HG03460 (cell line): ENCODE measurements at regions not wholly inside any gene's neighbourhood (a gene's known extent, or its start where the extent isn't known, plus 50 kb on each side); places are given as distances from the start of the nearest gene placed in this dataset.
"Not testable (repeated sequence)": the region's sequence is repeated elsewhere in the genome, so short reads cannot be mapped to it uniquely, and the experiment has no call there.

Experiments used
- ATAC-seq: cut with Tn5 transposase; IDR thresholded peaks from one replicate; pipeline ENCODE4 v1.9.1; 2021; ENCODE audit not compliant: unreplicated experiment

GRCh38 chr19:28154077-28154476 is 1058.9 kb downstream of the UQCRFS1 start:
- ATAC-seq = no peak

- no peak for ATAC-seq
These were observed 1059.8 kb downstream of the UQCRFS1 start for GRCh38 chr19:28153123-28153522.

- ATAC-seq = no peak
These were observed 1060.8 kb downstream of the UQCRFS1 start for GRCh38 chr19:28152195-28152594.

GRCh38 chr19:28150129-28150528 is 1062.8 kb downstream of the UQCRFS1 start:
- ATAC-seq = no peak

GRCh38 chr19:28148554-28148953 is 1064.4 kb downstream of the UQCRFS1 start:
- no peak for ATAC-seq

- ATAC-seq = no peak
These were observed 1070.7 kb downstream of the UQCRFS1 start for GRCh38 chr19:28142258-28142657.

GRCh38 chr19:28140201-28140600 is 1072.8 kb downstream of the UQCRFS1 start:
- no peak for ATAC-seq

- no peak for ATAC-seq
These were observed 1075.2 kb downstream of the UQCRFS1 start for GRCh38 chr19:28137772-28138171.

- no peak for ATAC-seq
These were observed 1076.2 kb downstream of the UQCRFS1 start for GRCh38 chr19:28136796-28137195.

GRCh38 chr19:28135825-28136224 is 1077.1 kb downstream of the UQCRFS1 start:
- no peak for ATAC-seq

- ATAC-seq = no peak
These were observed 1078.6 kb downstream of the UQCRFS1 start for GRCh38 chr19:28134311-28134710.

GRCh38 chr19:28130881-28131280 is 1082.1 kb downstream of the UQCRFS1 start:
- ATAC-seq = not testable (repeated sequence)

GRCh38 chr19:28130066-28130511 is 1082.9 kb downstream of the UQCRFS1 start:
- ATAC-seq = no peak

GRCh38 chr19:28128341-28128740 is 1084.6 kb downstream of the UQCRFS1 start:
- no peak for ATAC-seq

GRCh38 chr19:28126135-28126898 is 1086.6 kb downstream of the UQCRFS1 start:
- no peak for ATAC-seq

- no peak for ATAC-seq
These were observed 1090.2 kb downstream of the UQCRFS1 start for GRCh38 chr19:28122734-28123133.

GRCh38 chr19:28118235-28118634 is 1094.7 kb downstream of the UQCRFS1 start:
- ATAC-seq = no peak

- ATAC-seq = no peak
These were observed 1095.8 kb downstream of the UQCRFS1 start for GRCh38 chr19:28117143-28117542.

GRCh38 chr19:28116379-28116778 is 1096.6 kb downstream of the UQCRFS1 start:
- ATAC-seq = not testable (repeated sequence)

- ATAC-seq = no peak
These were observed 1109.0 kb downstream of the UQCRFS1 start for GRCh38 chr19:28103921-28104320.

GRCh38 chr19:28084659-28085157 is 1128.2 kb downstream of the UQCRFS1 start:
- ATAC-seq = not testable (repeated sequence)

- ATAC-seq = no peak
These were observed 1136.3 kb downstream of the UQCRFS1 start for GRCh38 chr19:28076628-28077027.

- ATAC-seq = no peak
These were observed 1137.7 kb downstream of the UQCRFS1 start for GRCh38 chr19:28075229-28075628.
